22Rv1 (cell line): ENCODE measurements at regions not wholly inside any gene's neighbourhood (a gene's known extent, or its start where the extent isn't known, plus 50 kb on each side); places are given as distances from the start of the nearest gene placed in this dataset.
"Not testable (repeated sequence)": the region's sequence is repeated elsewhere in the genome, so short reads cannot be mapped to it uniquely, and the experiment has no call there.

Source experiments
- ZFX ChIP-seq: fragments of 450-650 bp; IDR thresholded peaks from 2 replicates; pipeline ENCODE4 v1.6.1; 2017; ENCODE audit warnings: antibody characterized with exemption, borderline replicate concordance
- TF ChIP-seq, protein P1 (sequence below): fragments of 450-650 bp; IDR thresholded peaks from 2 replicates; pipeline ENCODE4 v1.5.1; 2017; ENCODE audit warnings: mild to moderate bottlenecking

DNA sequence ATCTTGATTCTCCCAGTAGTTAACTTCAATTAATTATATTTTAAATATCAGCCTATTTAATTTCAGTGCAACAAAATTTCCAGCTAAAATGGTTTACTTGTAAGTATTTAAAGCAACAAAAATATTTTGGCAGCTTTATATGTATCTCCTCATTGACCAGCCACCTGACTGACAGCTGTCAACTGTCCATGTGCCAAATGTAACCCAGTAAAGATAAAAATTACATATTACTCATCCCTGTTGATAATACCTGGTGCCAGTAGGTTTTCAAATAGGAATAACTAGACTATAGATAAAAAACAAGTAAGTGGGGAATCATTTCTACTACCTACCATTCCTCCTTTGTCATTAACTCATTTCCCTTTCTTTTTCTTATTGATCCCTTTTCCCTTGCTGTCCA is 341.9 kb downstream of the TYW1 start:
- TF ChIP-seq ZFX: not testable (repeated sequence)
- TF ChIP-seq, protein P1, sequence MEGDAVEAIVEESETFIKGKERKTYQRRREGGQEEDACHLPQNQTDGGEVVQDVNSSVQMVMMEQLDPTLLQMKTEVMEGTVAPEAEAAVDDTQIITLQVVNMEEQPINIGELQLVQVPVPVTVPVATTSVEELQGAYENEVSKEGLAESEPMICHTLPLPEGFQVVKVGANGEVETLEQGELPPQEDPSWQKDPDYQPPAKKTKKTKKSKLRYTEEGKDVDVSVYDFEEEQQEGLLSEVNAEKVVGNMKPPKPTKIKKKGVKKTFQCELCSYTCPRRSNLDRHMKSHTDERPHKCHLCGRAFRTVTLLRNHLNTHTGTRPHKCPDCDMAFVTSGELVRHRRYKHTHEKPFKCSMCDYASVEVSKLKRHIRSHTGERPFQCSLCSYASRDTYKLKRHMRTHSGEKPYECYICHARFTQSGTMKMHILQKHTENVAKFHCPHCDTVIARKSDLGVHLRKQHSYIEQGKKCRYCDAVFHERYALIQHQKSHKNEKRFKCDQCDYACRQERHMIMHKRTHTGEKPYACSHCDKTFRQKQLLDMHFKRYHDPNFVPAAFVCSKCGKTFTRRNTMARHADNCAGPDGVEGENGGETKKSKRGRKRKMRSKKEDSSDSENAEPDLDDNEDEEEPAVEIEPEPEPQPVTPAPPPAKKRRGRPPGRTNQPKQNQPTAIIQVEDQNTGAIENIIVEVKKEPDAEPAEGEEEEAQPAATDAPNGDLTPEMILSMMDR: not testable (repeated sequence)
